RWPE1 (cell line): ENCODE measurements at regions not wholly inside any gene's neighbourhood (a gene's known extent, or its start where the extent isn't known, plus 50 kb on each side); places are given as distances from the start of the nearest gene placed in this dataset.

Experiments
- CTCF ChIA-PET: fragments of 350-600 bp; sonication (Branson Sonifier 250); formaldehyde crosslinking; extraction: SDS; loops from one replicate; lab custom pipeline; 2021; lab: Yijun Ruan, JAX
- POLR2A ChIA-PET: fragments of 400-600 bp; formaldehyde crosslinking; extraction: SDS; loops from one replicate; lab custom pipeline; 2020; ENCODE audit warnings: antibody characterized with exemption; ENCODE audit not compliant: low non-redundant PET; lab: Yijun Ruan, JAX
- DNase-seq: peaks from one replicate; pipeline ENCODE4 v3.0.0; 2012; ENCODE audit warnings: low spot score
- H3K27ac ChIP-seq: fragments of 450-650 bp; 2 replicates; pipeline ENCODE4 v1.5.1; 2017
- CTCF ChIP-seq: fragments of 450-650 bp; conservative IDR thresholded peaks from 2 replicates; pipeline ENCODE4 v1.5.1; 2017; ENCODE audit warnings: low read depth, mild to moderate bottlenecking

GRCh38 chr7:155247479-155248365, 50.0 kb upstream of the INSIG1 start:
- H3K27ac ChIP-seq = no peak overlapping the region
- DNase-seq = no peak
- ChIA-PET CTCF (no interaction called here), POLR2A (no interaction called here)
- no peak for TF ChIP-seq CTCF
